ENCODE measurements at regions not wholly inside any gene's neighbourhood (a gene's known extent, or its start where the extent isn't known, plus 50 kb on each side); places are given as distances from the start of the nearest gene placed in this dataset.

- TF ChIP-seq, protein P1, sequence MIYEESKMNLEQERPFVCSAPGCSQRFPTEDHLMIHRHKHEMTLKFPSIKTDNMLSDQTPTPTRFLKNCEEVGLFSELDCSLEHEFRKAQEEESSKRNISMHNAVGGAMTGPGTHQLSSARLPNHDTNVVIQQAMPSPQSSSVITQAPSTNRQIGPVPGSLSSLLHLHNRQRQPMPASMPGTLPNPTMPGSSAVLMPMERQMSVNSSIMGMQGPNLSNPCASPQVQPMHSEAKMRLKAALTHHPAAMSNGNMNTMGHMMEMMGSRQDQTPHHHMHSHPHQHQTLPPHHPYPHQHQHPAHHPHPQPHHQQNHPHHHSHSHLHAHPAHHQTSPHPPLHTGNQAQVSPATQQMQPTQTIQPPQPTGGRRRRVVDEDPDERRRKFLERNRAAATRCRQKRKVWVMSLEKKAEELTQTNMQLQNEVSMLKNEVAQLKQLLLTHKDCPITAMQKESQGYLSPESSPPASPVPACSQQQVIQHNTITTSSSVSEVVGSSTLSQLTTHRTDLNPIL (CRISPR knock-in tag; IDR thresholded peaks at IDR 0.05), result no peak
Measured at GRCh38 chr4:111228874-111229273, 606.0 kb upstream of the PITX2 start (continued).

DNA sequence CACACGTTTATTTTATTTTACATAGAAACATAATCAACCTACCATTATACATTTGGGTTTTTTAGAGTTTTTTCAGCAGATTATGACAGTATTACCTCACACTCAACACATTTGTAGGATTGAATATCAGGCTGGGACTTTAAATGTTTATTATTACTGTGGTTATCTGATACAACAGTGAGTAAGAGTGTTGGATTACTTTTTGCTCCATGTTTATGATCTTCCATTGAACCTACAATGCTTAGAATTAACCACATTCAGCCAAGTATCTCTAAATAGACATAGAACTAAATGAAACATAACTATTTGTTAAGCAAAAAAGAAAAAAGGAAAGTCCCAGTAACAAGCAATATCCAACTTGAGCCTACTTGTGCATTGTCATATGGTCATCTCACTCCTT lies 607.4 kb upstream of the PITX2 start:
- no peak overlapping the region for H3K27ac ChIP-seq (ENCODE audit: extremely low read depth, low read depth, low read length)
- H3K4me3 ChIP-seq, result no peak overlapping the region
- ChIA-PET CTCF (ENCODE audit: low intra/inter-chr PET ratio) (no interaction called here), POLR2A (no interaction called here)
- no peaks in the 10 kb centered on the region for H3K79me2 ChIP-seq (ENCODE audit: control insufficient read depth, insufficient read depth, low read length)
- intact Hi-C loops (cut with micrococcal nuclease), result no loop called here
- in situ Hi-C loops (cut with MboI), result no loop called here
- no peaks in the 10 kb centered on the region for H3K27me3 ChIP-seq (ENCODE audit: control insufficient read depth in 2 of 2, insufficient read depth in 2 of 2, low read length in 2 of 2)
- ATAC-seq (no peak), DNase-seq (ENCODE audit: extremely low read depth in 1 of 4, low spot score in 3 of 4) (no peak), FAIRE-seq (no peak)
- H3K4me2 ChIP-seq (ENCODE audit: insufficient read depth, low read length), result no peak overlapping the region
- 0% methylated on average over 1 of the region's 1 CpG for WGBS (ENCODE audit: insufficient coverage, low coverage, missing lambda C conversion rate)
- no peaks in the 10 kb centered on the region for H3K9me1 ChIP-seq (ENCODE audit: control insufficient read depth, insufficient read depth, low read length)
- H3K9me3 ChIP-seq (replicated peaks; ENCODE audit: control insufficient read depth, insufficient read depth, low read depth, low read length), result peaks cover 2% of the 10 kb centered on the region; the same call in 1 of the 2 replicates
- BruUV-seq (replicated peaks), result no TSS peak
- no peak overlapping the region for H3K9ac ChIP-seq (ENCODE audit: insufficient read depth in 1 of 2, low read depth in 2 of 2, low read length in 2 of 2)
- no peaks in the 10 kb centered on the region for H4K20me1 ChIP-seq (replicated peaks; ENCODE audit: control insufficient read depth, insufficient read depth, low read length)
- H2AFZ ChIP-seq (ENCODE audit: low read depth, low read length), result no peak overlapping the region
- no peaks in the 10 kb centered on the region for H3K4me1 ChIP-seq (replicated peaks in 1 of 2; ENCODE audit: control insufficient read depth in 2 of 2, insufficient read depth in 2 of 2, low read length in 2 of 2)
- H3K36me3 ChIP-seq (ENCODE audit: control insufficient read depth, insufficient read depth, low read length), result no peaks in the 10 kb centered on the region
- TF ChIP-seq, protein P2, sequence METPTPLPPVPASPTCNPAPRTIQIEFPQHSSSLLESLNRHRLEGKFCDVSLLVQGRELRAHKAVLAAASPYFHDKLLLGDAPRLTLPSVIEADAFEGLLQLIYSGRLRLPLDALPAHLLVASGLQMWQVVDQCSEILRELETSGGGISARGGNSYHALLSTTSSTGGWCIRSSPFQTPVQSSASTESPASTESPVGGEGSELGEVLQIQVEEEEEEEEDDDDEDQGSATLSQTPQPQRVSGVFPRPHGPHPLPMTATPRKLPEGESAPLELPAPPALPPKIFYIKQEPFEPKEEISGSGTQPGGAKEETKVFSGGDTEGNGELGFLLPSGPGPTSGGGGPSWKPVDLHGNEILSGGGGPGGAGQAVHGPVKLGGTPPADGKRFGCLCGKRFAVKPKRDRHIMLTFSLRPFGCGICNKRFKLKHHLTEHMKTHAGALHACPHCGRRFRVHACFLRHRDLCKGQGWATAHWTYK (CRISPR knock-in tag; IDR thresholded peaks at IDR 0.05), result no peak
- TF ChIP-seq ARHGAP35 (IDR thresholded peaks at IDR 0.05; ENCODE audit: partially characterized antibody) (no peak), KDM2B (CRISPR knock-in tag; IDR thresholded peaks at IDR 0.05) (no peak)
